Tibial nerve (tissue), 3 donors: ENCODE measurements at regions not wholly inside any gene's neighbourhood (a gene's known extent, or its start where the extent isn't known, plus 50 kb on each side); places are given as distances from the start of the nearest gene placed in this dataset.

Experiments
- POLR2A ChIP-seq, 2 donors: fragments of 450-650 bp; IDR thresholded peaks; one replicate each; pipeline ENCODE4 v1.6.1; 2017; ENCODE audit warnings: antibody characterized with exemption in 2 of 2, mild to moderate bottlenecking in 2 of 2, moderate library complexity in 2 of 2
- TF ChIP-seq, protein P1 (sequence below), 5 experiments: fragments of 200-600 bp in 3 of 5; fragments of 450-650 bp in 2 of 5; sonication (generic) in 3 of 5; IDR thresholded peaks; one replicate each; pipeline ENCODE4 v1.5.1; 2016 to 2019; ENCODE audit warnings: antibody characterized with exemption in 5 of 5, mild to moderate bottlenecking in 3 of 5, moderate library complexity in 2 of 5

DNA sequence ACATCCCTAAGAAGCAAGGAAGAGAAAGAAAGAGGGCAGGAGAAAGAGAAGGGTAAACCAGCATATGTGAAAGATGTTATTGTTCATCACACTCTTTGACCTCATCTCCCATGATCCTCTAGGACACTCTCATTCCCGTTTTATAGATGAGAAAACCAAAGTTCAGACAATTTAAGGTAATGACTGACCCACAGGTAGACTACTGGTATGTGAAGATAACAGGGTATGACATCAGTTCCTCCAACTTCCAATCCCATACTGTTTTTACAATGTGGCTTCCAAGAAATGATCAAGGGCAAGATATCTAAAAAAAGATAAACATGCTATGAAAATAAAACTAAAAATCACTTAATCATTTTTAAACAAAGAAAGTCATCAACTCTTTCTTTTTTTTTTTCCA, 95.2 kb upstream of the TNFSF4 start:
- TF ChIP-seq, protein P1, sequence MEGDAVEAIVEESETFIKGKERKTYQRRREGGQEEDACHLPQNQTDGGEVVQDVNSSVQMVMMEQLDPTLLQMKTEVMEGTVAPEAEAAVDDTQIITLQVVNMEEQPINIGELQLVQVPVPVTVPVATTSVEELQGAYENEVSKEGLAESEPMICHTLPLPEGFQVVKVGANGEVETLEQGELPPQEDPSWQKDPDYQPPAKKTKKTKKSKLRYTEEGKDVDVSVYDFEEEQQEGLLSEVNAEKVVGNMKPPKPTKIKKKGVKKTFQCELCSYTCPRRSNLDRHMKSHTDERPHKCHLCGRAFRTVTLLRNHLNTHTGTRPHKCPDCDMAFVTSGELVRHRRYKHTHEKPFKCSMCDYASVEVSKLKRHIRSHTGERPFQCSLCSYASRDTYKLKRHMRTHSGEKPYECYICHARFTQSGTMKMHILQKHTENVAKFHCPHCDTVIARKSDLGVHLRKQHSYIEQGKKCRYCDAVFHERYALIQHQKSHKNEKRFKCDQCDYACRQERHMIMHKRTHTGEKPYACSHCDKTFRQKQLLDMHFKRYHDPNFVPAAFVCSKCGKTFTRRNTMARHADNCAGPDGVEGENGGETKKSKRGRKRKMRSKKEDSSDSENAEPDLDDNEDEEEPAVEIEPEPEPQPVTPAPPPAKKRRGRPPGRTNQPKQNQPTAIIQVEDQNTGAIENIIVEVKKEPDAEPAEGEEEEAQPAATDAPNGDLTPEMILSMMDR (IDR thresholded peaks at IDR 0.05) = no peak
- no peak for TF ChIP-seq POLR2A (IDR thresholded peaks at IDR 0.05)
